Neural cell (in vitro differentiated cells): ENCODE measurements at regions not wholly inside any gene's neighbourhood (a gene's known extent, or its start where the extent isn't known, plus 50 kb on each side); places are given as distances from the start of the nearest gene placed in this dataset.

Source experiments
- EP300 ChIP-seq: fragments of 450-650 bp; conservative IDR thresholded peaks from 2 replicates; pipeline ENCODE4 v1.6.1; 2014; ENCODE audit warnings: antibody characterized with exemption, mild to moderate bottlenecking, moderate library complexity; ENCODE audit not compliant: poor library complexity, severe bottlenecking
- EZH2 ChIP-seq: fragments of 200-600, 300-800 bp; shearing (Covaris generic), sonication (generic); IDR thresholded peaks from 2 replicates; pipeline ENCODE4 v1.6.1; 2014; ENCODE audit warnings: antibody characterized with exemption, low read length, borderline replicate concordance, mild to moderate bottlenecking; ENCODE audit not compliant: insufficient read depth, poor library complexity, severe bottlenecking
- MXI1 ChIP-seq: fragments of 450-650 bp; conservative IDR thresholded peaks from 2 replicates; pipeline ENCODE4 v1.6.1; 2014; ENCODE audit warnings: antibody characterized with exemption, mild to moderate bottlenecking; ENCODE audit not compliant: poor library complexity, severe bottlenecking
- POLR2AphosphoS5 ChIP-seq: IDR thresholded peaks from 2 replicates; pipeline ENCODE4 v1.6.1; 2012
- RAD21 ChIP-seq: fragments of 450-650 bp; conservative IDR thresholded peaks from 2 replicates; pipeline ENCODE4 v1.6.1; 2014; ENCODE audit warnings: antibody characterized with exemption, mild to moderate bottlenecking, moderate library complexity
- TF ChIP-seq, protein P1 (sequence below): fragments of 450-650 bp; IDR thresholded peaks from 2 replicates; pipeline ENCODE4 v1.5.1; 2014; ENCODE audit warnings: antibody characterized with exemption, mild to moderate bottlenecking, moderate library complexity; ENCODE audit not compliant: poor library complexity, severe bottlenecking
- TF ChIP-seq, protein P2 (sequence below): IDR thresholded peaks from 2 replicates; pipeline ENCODE4 v1.6.1; 2012; ENCODE audit warnings: borderline replicate concordance

DNA sequence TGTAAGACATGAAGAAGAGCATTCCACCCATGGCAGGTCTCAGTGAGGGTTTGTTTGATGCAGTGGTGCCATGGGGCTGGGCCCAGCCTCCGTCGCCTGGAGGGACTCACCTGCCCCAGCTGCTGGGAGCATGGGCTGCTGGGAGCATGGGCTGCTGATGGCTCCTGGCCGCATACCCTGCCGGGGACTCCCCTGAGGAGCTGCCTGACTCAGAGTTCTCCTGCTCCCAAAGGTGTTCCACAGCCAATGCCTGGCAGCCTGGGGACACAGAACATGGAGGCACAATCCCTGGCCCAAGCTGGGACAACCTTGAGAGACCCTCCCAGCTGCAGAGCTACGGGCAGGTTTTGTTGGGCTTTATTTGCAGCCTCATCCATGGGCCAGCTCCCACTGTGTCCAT, 108.4 kb downstream of the COPS8 start:
- TF ChIP-seq, protein P1, sequence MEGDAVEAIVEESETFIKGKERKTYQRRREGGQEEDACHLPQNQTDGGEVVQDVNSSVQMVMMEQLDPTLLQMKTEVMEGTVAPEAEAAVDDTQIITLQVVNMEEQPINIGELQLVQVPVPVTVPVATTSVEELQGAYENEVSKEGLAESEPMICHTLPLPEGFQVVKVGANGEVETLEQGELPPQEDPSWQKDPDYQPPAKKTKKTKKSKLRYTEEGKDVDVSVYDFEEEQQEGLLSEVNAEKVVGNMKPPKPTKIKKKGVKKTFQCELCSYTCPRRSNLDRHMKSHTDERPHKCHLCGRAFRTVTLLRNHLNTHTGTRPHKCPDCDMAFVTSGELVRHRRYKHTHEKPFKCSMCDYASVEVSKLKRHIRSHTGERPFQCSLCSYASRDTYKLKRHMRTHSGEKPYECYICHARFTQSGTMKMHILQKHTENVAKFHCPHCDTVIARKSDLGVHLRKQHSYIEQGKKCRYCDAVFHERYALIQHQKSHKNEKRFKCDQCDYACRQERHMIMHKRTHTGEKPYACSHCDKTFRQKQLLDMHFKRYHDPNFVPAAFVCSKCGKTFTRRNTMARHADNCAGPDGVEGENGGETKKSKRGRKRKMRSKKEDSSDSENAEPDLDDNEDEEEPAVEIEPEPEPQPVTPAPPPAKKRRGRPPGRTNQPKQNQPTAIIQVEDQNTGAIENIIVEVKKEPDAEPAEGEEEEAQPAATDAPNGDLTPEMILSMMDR = no peak
- TF ChIP-seq EZH2 = no peak
- TF ChIP-seq MXI1 = no peak
- TF ChIP-seq, protein P2, sequence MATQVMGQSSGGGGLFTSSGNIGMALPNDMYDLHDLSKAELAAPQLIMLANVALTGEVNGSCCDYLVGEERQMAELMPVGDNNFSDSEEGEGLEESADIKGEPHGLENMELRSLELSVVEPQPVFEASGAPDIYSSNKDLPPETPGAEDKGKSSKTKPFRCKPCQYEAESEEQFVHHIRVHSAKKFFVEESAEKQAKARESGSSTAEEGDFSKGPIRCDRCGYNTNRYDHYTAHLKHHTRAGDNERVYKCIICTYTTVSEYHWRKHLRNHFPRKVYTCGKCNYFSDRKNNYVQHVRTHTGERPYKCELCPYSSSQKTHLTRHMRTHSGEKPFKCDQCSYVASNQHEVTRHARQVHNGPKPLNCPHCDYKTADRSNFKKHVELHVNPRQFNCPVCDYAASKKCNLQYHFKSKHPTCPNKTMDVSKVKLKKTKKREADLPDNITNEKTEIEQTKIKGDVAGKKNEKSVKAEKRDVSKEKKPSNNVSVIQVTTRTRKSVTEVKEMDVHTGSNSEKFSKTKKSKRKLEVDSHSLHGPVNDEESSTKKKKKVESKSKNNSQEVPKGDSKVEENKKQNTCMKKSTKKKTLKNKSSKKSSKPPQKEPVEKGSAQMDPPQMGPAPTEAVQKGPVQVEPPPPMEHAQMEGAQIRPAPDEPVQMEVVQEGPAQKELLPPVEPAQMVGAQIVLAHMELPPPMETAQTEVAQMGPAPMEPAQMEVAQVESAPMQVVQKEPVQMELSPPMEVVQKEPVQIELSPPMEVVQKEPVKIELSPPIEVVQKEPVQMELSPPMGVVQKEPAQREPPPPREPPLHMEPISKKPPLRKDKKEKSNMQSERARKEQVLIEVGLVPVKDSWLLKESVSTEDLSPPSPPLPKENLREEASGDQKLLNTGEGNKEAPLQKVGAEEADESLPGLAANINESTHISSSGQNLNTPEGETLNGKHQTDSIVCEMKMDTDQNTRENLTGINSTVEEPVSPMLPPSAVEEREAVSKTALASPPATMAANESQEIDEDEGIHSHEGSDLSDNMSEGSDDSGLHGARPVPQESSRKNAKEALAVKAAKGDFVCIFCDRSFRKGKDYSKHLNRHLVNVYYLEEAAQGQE = no peak
- TF ChIP-seq EP300 = no peak
- no peak for TF ChIP-seq POLR2AphosphoS5
- no peak for TF ChIP-seq RAD21
